Thyroid gland (tissue), 4 donors: ENCODE measurements at regions not wholly inside any gene's neighbourhood (a gene's known extent, or its start where the extent isn't known, plus 50 kb on each side); places are given as distances from the start of the nearest gene placed in this dataset.

ENCODE experiments used
- DNase-seq, 2 donors: peaks; one replicate each; pipeline ENCODE4 v3.0.0-alpha.2; 2019
- H3K27ac ChIP-seq, 3 donors: fragments of 200-600 bp; sonication (generic); 1 replicate in 2 of 3; 2 replicates in 1 of 3; pipeline ENCODE4 v1.5.1; 2016 to 2019; ENCODE audit warnings: mild to moderate bottlenecking in 1 of 3, moderate library complexity in 1 of 3
- H3K27me3 ChIP-seq: fragments of 200-600 bp; sonication (generic); one replicate; pipeline ENCODE4 v1.5.1; 2019
- H3K36me3 ChIP-seq, 2 donors: fragments of 200-600 bp; sonication (generic); one replicate each; pipeline ENCODE4 v1.5.1; 2016 to 2019
- H3K4me1 ChIP-seq, 2 donors: fragments of 200-600 bp; sonication (generic); one replicate each; pipeline ENCODE4 v1.5.1; 2017 to 2019
- H3K4me3 ChIP-seq, 3 donors: fragments of 200-600 bp; sonication (generic); replicated peaks in 1 of 3; 1 replicate in 2 of 3; 2 replicates in 1 of 3; pipeline ENCODE4 v1.5.1; 2016; ENCODE audit warnings: mild to moderate bottlenecking in 1 of 3
- H3K9me3 ChIP-seq: fragments of 200-600 bp; sonication (generic); one replicate; pipeline ENCODE4 v1.5.1; 2017
- CTCF ChIP-seq, 6 experiments: fragments of 200-600 bp in 3 of 6; fragments of 450-650 bp in 3 of 6; sonication (generic) in 3 of 6; IDR thresholded peaks; one replicate each; pipeline ENCODE4 v1.5.1; 2016 to 2019; ENCODE audit warnings: antibody characterized with exemption in 6 of 6, mild to moderate bottlenecking in 2 of 6, inconsistent platforms in 1 of 6, moderate library complexity in 1 of 6
- POLR2A ChIP-seq, 2 donors: fragments of 450-650 bp; IDR thresholded peaks; one replicate each; pipeline ENCODE4 v1.6.1; 2017; ENCODE audit warnings: antibody characterized with exemption in 2 of 2, mild to moderate bottlenecking in 2 of 2, moderate library complexity in 1 of 2
- WGBS, 2 donors: methylation state at CpG; one replicate each; pipeline ENCODE4 v1.1.5; 2017; 5-methylcytosine and 5-hydroxymethylcytosine counted together
- intact Hi-C: fragments of 100-400 bp; cut with DNase I; formaldehyde crosslinking; loops from one replicate; pipeline ENCODE4 v1.15.1; 2023

GRCh38 chr15:37485056-37485455 is 384.7 kb upstream of the MEIS2 start:
- DNase-seq, result no peak
- WGBS, 2 donors, result 90 to 95% methylated on average over 4 of the region's 4 CpGs
- no peaks in the 10 kb centered on the region for H3K27me3 ChIP-seq

GRCh38 chr15:37490707-37491106 is 390.4 kb upstream of the MEIS2 start:
- intact Hi-C loops, result no loop called here
- no peak for DNase-seq
- H3K36me3 ChIP-seq, result no peaks in the 10 kb centered on the region
- H3K27ac ChIP-seq, result no peak overlapping the region
- H3K4me1 ChIP-seq, result no peaks in the 10 kb centered on the region
- TF ChIP-seq POLR2A (IDR thresholded peaks at IDR 0.05) (no peak), CTCF (IDR thresholded peaks at IDR 0.05) (no peak)
- no peaks in the 10 kb centered on the region for H3K27me3 ChIP-seq
- WGBS, 2 donors, result 96 to 98% methylated on average over 26 of the region's 26 CpGs
- no peaks in the 10 kb centered on the region for H3K9me3 ChIP-seq
- no peak overlapping the region for H3K4me3 ChIP-seq

More at GRCh38 chr15:37485056-37485455, 384.7 kb upstream of the MEIS2 start:
- intact Hi-C loops, result no loop called here
- H3K4me3 ChIP-seq, result no peak overlapping the region
- H3K36me3 ChIP-seq, result no peaks in the 10 kb centered on the region
- H3K4me1 ChIP-seq, result no peaks in the 10 kb centered on the region
- H3K27ac ChIP-seq, result no peak overlapping the region
- TF ChIP-seq CTCF (IDR thresholded peaks at IDR 0.05) (no peak), POLR2A (IDR thresholded peaks at IDR 0.05) (no peak)
- H3K9me3 ChIP-seq, result no peaks in the 10 kb centered on the region

- H3K4me3 ChIP-seq, result no peak overlapping the region
- 63 to 75% methylated on average over 3 of the region's 3 CpGs for WGBS, 2 donors
- H3K9me3 ChIP-seq, result no peaks in the 10 kb centered on the region
- DNase-seq, result no peak
- no peak overlapping the region for H3K27ac ChIP-seq
- intact Hi-C loops, result no loop called here
- no peaks in the 10 kb centered on the region for H3K36me3 ChIP-seq
- TF ChIP-seq CTCF (IDR thresholded peaks at IDR 0.05), result no peak
- no peak for TF ChIP-seq POLR2A (IDR thresholded peaks at IDR 0.05)
- H3K27me3 ChIP-seq, result no peaks in the 10 kb centered on the region
- H3K4me1 ChIP-seq, result no peaks in the 10 kb centered on the region
These were observed 416.3 kb upstream of the MEIS2 start for GRCh38 chr15:37516621-37517020.

GRCh38 chr15:37517191-37517895 is 417.0 kb upstream of the MEIS2 start:
- intact Hi-C loops, result no loop called here
- DNase-seq, result no peak
- Histone ChIP-seq H3K27me3 (no peaks in the 10 kb centered on the region), H3K9me3 (no peaks in the 10 kb centered on the region), H3K4me3 (no peak overlapping the region), H3K36me3 (no peaks in the 10 kb centered on the region), H3K4me1 (no peaks in the 10 kb centered on the region), H3K27ac (no peak overlapping the region)
- WGBS, 2 donors, result 83 to 88% methylated on average over 6 of the region's 6 CpGs
- no peak for TF ChIP-seq CTCF (IDR thresholded peaks at IDR 0.05)
- TF ChIP-seq POLR2A (IDR thresholded peaks at IDR 0.05), result no peak

- no peak for TF ChIP-seq POLR2A (IDR thresholded peaks at IDR 0.05)
- no peak for TF ChIP-seq CTCF (IDR thresholded peaks at IDR 0.05)
- Histone ChIP-seq H3K4me3 (no peak overlapping the region), H3K27me3 (no peaks in the 10 kb centered on the region), H3K36me3 (no peaks in the 10 kb centered on the region), H3K27ac (no peak overlapping the region), H3K9me3 (no peaks in the 10 kb centered on the region), H3K4me1 (no peaks in the 10 kb centered on the region)
- no peak for DNase-seq
- intact Hi-C loops, result no loop called here
- WGBS, 2 donors, result 96 to 100% methylated on average over 1 of the region's 1 CpG
These were observed 416.0 kb upstream of the TMCO5A start for GRCh38 chr15:37518436-37518835.
